Gastrocnemius medialis (tissue), 4 donors: ENCODE measurements at regions not wholly inside any gene's neighbourhood (a gene's known extent, or its start where the extent isn't known, plus 50 kb on each side); places are given as distances from the start of the nearest gene placed in this dataset.

ENCODE experiments used
- POLR2A ChIP-seq, 2 donors: fragments of 450-650 bp; IDR thresholded peaks; one replicate each; pipeline ENCODE4 v1.6.1; 2017; ENCODE audit warnings: antibody characterized with exemption in 2 of 2, mild to moderate bottlenecking in 2 of 2, moderate library complexity in 2 of 2
- TF ChIP-seq, protein P1 (sequence below), 5 experiments: fragments of 450-650 bp in 3 of 5; fragments of 200-600 bp in 2 of 5; sonication (generic) in 2 of 5; IDR thresholded peaks in 4 of 5; conservative IDR thresholded peaks in 1 of 5; 1 replicate in 4 of 5; 2 replicates in 1 of 5; pipeline ENCODE4 v1.5.1; 2016 to 2019; ENCODE audit warnings: antibody characterized with exemption in 5 of 5, mild to moderate bottlenecking in 3 of 5, moderate library complexity in 3 of 5

DNA sequence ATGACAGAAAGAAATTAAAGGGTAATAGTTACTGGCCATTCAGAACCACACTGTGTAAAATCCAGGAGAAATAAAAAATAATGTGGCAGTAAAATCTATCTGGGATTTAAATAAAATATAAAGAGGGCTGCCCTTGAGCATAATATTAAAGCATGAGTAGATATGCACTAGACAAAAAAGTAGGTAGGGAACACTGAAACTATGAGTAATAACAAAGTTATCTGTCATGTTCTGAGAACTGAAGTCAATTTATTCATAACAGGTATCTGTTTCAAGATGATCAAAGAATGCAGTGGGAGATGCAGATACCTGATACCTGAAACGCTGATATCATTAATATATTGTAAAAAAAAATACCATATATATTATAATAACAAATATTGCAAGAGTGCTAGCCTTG, 1672.0 kb downstream of the SLITRK5 start:
- TF ChIP-seq, protein P1, sequence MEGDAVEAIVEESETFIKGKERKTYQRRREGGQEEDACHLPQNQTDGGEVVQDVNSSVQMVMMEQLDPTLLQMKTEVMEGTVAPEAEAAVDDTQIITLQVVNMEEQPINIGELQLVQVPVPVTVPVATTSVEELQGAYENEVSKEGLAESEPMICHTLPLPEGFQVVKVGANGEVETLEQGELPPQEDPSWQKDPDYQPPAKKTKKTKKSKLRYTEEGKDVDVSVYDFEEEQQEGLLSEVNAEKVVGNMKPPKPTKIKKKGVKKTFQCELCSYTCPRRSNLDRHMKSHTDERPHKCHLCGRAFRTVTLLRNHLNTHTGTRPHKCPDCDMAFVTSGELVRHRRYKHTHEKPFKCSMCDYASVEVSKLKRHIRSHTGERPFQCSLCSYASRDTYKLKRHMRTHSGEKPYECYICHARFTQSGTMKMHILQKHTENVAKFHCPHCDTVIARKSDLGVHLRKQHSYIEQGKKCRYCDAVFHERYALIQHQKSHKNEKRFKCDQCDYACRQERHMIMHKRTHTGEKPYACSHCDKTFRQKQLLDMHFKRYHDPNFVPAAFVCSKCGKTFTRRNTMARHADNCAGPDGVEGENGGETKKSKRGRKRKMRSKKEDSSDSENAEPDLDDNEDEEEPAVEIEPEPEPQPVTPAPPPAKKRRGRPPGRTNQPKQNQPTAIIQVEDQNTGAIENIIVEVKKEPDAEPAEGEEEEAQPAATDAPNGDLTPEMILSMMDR (IDR thresholded peaks at IDR 0.05 in 4 of 5, conservative IDR thresholded peaks at IDR 0.05 in 1 of 5) = no peak
- TF ChIP-seq POLR2A (IDR thresholded peaks at IDR 0.05) = no peak
